OCI-LY1 (cell line): ENCODE measurements at regions not wholly inside any gene's neighbourhood (a gene's known extent, or its start where the extent isn't known, plus 50 kb on each side); places are given as distances from the start of the nearest gene placed in this dataset.

Experiments used
- EZH2 ChIP-seq: fragments of 200-600 bp; sonication (generic), shearing (Covaris generic); IDR thresholded peaks from 2 replicates; pipeline ENCODE4 v1.8.0; 2017; ENCODE audit warnings: borderline replicate concordance, mixed run types, mild to moderate bottlenecking, antibody characterized with exemption, low read length, moderate library complexity, mixed read lengths
- TF ChIP-seq, protein P1 (sequence below): fragments of 200-600 bp; sonication (generic), shearing (Covaris generic); IDR thresholded peaks from 2 replicates; pipeline ENCODE4 v1.5.1; 2017; ENCODE audit warnings: mild to moderate bottlenecking, antibody characterized with exemption, low read length, moderate library complexity, mixed read lengths

DNA sequence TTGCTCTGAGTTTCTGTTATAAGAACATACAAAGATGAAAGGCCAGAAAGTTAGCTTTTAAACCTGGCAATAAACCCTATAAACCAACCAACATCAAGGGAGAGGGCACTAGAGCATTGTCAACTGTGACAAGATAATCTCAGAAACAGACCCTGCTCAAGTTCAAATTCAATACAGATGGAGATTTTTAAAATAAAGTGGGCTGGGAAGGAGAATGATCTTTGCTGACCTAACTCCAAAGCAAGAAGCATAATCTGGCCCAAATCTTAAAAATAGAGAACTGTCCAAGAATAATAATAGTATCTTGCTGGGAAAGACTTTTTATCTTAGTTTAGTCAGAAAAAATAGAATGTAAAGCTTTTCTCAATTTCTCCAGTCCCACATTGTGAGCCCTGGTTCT, 485.5 kb downstream of the DISC1 start:
- TF ChIP-seq, protein P1, sequence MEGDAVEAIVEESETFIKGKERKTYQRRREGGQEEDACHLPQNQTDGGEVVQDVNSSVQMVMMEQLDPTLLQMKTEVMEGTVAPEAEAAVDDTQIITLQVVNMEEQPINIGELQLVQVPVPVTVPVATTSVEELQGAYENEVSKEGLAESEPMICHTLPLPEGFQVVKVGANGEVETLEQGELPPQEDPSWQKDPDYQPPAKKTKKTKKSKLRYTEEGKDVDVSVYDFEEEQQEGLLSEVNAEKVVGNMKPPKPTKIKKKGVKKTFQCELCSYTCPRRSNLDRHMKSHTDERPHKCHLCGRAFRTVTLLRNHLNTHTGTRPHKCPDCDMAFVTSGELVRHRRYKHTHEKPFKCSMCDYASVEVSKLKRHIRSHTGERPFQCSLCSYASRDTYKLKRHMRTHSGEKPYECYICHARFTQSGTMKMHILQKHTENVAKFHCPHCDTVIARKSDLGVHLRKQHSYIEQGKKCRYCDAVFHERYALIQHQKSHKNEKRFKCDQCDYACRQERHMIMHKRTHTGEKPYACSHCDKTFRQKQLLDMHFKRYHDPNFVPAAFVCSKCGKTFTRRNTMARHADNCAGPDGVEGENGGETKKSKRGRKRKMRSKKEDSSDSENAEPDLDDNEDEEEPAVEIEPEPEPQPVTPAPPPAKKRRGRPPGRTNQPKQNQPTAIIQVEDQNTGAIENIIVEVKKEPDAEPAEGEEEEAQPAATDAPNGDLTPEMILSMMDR: no peak
- TF ChIP-seq EZH2: no peak
